B cell (primary cell): ENCODE measurements at regions not wholly inside any gene's neighbourhood (a gene's known extent, or its start where the extent isn't known, plus 50 kb on each side); places are given as distances from the start of the nearest gene placed in this dataset.

Source experiments
- ATAC-seq: fragments of 200-7000 bp; cut with Tn5 transposase; one replicate; pipeline ENCODE4 v1.10.0; 2021; ENCODE audit warnings: low read depth, mild to moderate bottlenecking, moderate number of reproducible peaks, moderate library complexity
- CTCF ChIA-PET: fragments of 350-600 bp; sonication (Branson Sonifier 250); formaldehyde crosslinking; loops from one replicate; lab custom pipeline; 2021; ENCODE audit warnings: antibody characterized with exemption, inconsistent platforms; lab: Charles Lee
- POLR2A ChIA-PET: fragments of 350-600 bp; sonication (Branson Sonifier 250); formaldehyde crosslinking; loops from one replicate; lab custom pipeline; 2021; ENCODE audit warnings: antibody characterized with exemption; lab: Charles Lee
- DNase-seq: peaks from one replicate; pipeline ENCODE4 v3.0.0; 2013
- H2AFZ ChIP-seq: 2 replicates; pipeline ENCODE4 v1.6.1; 2012; ENCODE audit warnings: mild to moderate bottlenecking, low read depth, low read length; ENCODE audit not compliant: insufficient read depth, poor library complexity, severe bottlenecking
- H3K27ac ChIP-seq, 2 donors: 1 replicate in 1 of 2; 2 replicates in 1 of 2; pipeline ENCODE4 v1.5.1; 2012 to 2013; ENCODE audit warnings: low read length in 2 of 2, mild to moderate bottlenecking in 2 of 2, moderate library complexity in 1 of 2
- H3K27me3 ChIP-seq, 4 experiments: fragments of 200-600 bp in 1 of 4; sonication (generic) in 1 of 4; replicated peaks in 1 of 4; 1 replicate in 2 of 4; 2 replicates in 2 of 4; pipeline versions ENCODE4 v1.6.1 to v1.7.0; 2013 to 2016; ENCODE audit warnings: low read length in 3 of 4, mild to moderate bottlenecking in 2 of 4, mixed read lengths in 1 of 4, moderate library complexity in 1 of 4; ENCODE audit not compliant: insufficient read depth in 4 of 4, control insufficient read depth in 3 of 4; ENCODE audit errors: control extremely low read depth in 1 of 4
- H3K36me3 ChIP-seq, 2 experiments: replicated peaks in 1 of 2; 1 replicate in 1 of 2; 2 replicates in 1 of 2; pipeline versions ENCODE4 v1.6.1 to v1.7.1; 2013; ENCODE audit warnings: low read length in 1 of 2; ENCODE audit not compliant: insufficient read depth in 2 of 2, control insufficient read depth in 1 of 2; ENCODE audit errors: control extremely low read depth in 1 of 2, extremely low read depth in 1 of 2
- H3K4me1 ChIP-seq, 2 donors: fragments of 200-600 bp in 1 of 2; sonication (generic) in 1 of 2; 1 replicate in 1 of 2; 2 replicates in 1 of 2; pipeline versions ENCODE4 v1.5.1 to v1.6.1; 2013 to 2017; ENCODE audit warnings: low read length in 2 of 2; ENCODE audit not compliant: control insufficient read depth in 2 of 2, insufficient read depth in 2 of 2
- H3K4me2 ChIP-seq: replicated peaks from 2 replicates; pipeline ENCODE3; 2012; ENCODE audit warnings: mild to moderate bottlenecking, low read depth, low read length; ENCODE audit not compliant: poor library complexity, severe bottlenecking
- H3K4me3 ChIP-seq, 5 experiments: fragments of 200-600 bp in 1 of 5; sonication (generic) in 1 of 5; 1 replicate in 3 of 5; 2 replicates in 2 of 5; pipeline versions ENCODE4 v1.5.1 to v1.7.0; 2011 to 2016; ENCODE audit warnings: low read length in 4 of 5, mild to moderate bottlenecking in 4 of 5, low read depth in 2 of 5, control low read depth in 1 of 5, moderate library complexity in 1 of 5; ENCODE audit not compliant: insufficient read depth in 1 of 5; ENCODE audit errors: control extremely low read depth in 1 of 5, extremely low read depth in 1 of 5
- H3K79me2 ChIP-seq: fragments of 200-600 bp; sonication (generic); one replicate; pipeline ENCODE4 v1.6.0; 2016; ENCODE audit warnings: low read length; ENCODE audit not compliant: control insufficient read depth, insufficient read depth
- H3K9ac ChIP-seq: fragments of 200-600 bp; sonication (generic); 2 replicates; pipeline ENCODE4 v1.6.1; 2017; ENCODE audit warnings: mild to moderate bottlenecking, low read length, moderate library complexity
- H3K9me3 ChIP-seq, 3 donors: one replicate each; pipeline versions ENCODE4 v1.6.1 to v1.7.1; 2013; ENCODE audit warnings: low read length in 2 of 3; ENCODE audit not compliant: control insufficient read depth in 2 of 3, insufficient read depth in 1 of 3; ENCODE audit errors: control extremely low read depth in 1 of 3
- H4K20me1 ChIP-seq: 2 replicates; pipeline ENCODE4 v1.6.0; 2012; ENCODE audit warnings: mild to moderate bottlenecking, low read length; ENCODE audit not compliant: insufficient read depth, control insufficient read depth, poor library complexity, severe bottlenecking
- H3K27ac Mint-ChIP-seq: one replicate; pipeline ENCODE4 v1.8.0; 2021; ENCODE audit warnings: mixed read lengths
- H3K27me3 Mint-ChIP-seq: one replicate; pipeline ENCODE4 v1.8.0; 2021; ENCODE audit warnings: mixed read lengths
- H3K4me1 Mint-ChIP-seq: one replicate; pipeline ENCODE4 v1.8.0; 2021; ENCODE audit warnings: mixed read lengths
- H3K4me3 Mint-ChIP-seq: one replicate; pipeline ENCODE4 v1.8.0; 2021; ENCODE audit warnings: mixed read lengths
- H3K9me3 Mint-ChIP-seq: one replicate; pipeline ENCODE4 v1.8.0; 2022; ENCODE audit warnings: mixed read lengths; ENCODE audit not compliant: insufficient read depth
- CTCF ChIP-seq: fragments of 200-600 bp; IDR thresholded peaks from one replicate; pipeline ENCODE4 v1.8.0; 2022; ENCODE audit warnings: antibody characterized with exemption, mild to moderate bottlenecking
- EZH2 ChIP-seq: IDR thresholded peaks from 2 replicates; pipeline ENCODE4 v1.6.1; 2012; ENCODE audit warnings: borderline replicate concordance, low read depth, mild to moderate bottlenecking, moderate library complexity, low read length; ENCODE audit not compliant: insufficient read depth, poor library complexity, severe bottlenecking
- WGBS: methylation state at CpG from one replicate; pipeline ENCODE4 v1.1.5; 2013; ENCODE audit warnings: missing lambda C conversion rate; ENCODE audit not compliant: insufficient coverage; 5-methylcytosine and 5-hydroxymethylcytosine counted together
- intact Hi-C: fragments of 100-400 bp; cut with micrococcal nuclease; formaldehyde crosslinking; loops from one replicate; pipeline ENCODE4 v1.10.0; 2022

DNA sequence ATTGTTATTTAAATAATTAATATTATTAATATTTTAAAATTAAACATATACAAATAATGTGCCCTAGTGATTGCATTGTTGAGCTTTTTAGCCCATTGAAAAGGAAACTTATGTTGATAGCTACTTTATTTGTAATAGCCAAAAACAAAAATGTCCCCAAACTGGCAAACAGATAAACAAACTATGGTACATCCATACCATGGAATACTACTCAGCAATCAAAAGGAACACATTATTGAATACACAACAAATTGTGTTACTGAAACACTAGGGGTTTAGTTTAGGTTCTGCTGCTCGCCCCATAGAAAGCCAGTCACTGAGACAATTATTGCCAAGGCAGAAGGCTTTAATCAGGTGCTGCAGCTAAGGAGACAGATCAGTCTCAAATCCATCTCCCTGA, 239.7 kb upstream of the KITLG start:
- POLR2A ChIA-PET, result no interaction called here
- no peak overlapping the region for H3K27ac ChIP-seq
- no peaks in the 10 kb centered on the region for H4K20me1 ChIP-seq
- ATAC-seq (no peak), DNase-seq (no peak)
- H2AFZ ChIP-seq, result no peak overlapping the region
- H3K4me2 ChIP-seq, result no peak overlapping the region
- H3K9me3 ChIP-seq, result no peaks in the 10 kb centered on the region
- no peak for TF ChIP-seq CTCF
- no peak for TF ChIP-seq EZH2
- CTCF ChIA-PET, result no interaction called here
- WGBS, result no CpG with 5 or more reads among the region's 1 CpG
- no peak overlapping the region for H3K4me3 ChIP-seq
- Mint-ChIP-seq H3K27me3 (no peaks in the 10 kb centered on the region), H3K4me1 (no peaks in the 10 kb centered on the region), H3K4me3 (no peak overlapping the region), H3K27ac (no peak overlapping the region), H3K9me3 (no peaks in the 10 kb centered on the region)
- H3K27me3 ChIP-seq, result no peaks in the 10 kb centered on the region
- H3K79me2 ChIP-seq, result no peaks in the 10 kb centered on the region
- intact Hi-C loops, result no loop called here
- H3K4me1 ChIP-seq, result no peaks in the 10 kb centered on the region
- no peak overlapping the region for H3K9ac ChIP-seq
- H3K36me3 ChIP-seq, result no peaks in the 10 kb centered on the region

DNA sequence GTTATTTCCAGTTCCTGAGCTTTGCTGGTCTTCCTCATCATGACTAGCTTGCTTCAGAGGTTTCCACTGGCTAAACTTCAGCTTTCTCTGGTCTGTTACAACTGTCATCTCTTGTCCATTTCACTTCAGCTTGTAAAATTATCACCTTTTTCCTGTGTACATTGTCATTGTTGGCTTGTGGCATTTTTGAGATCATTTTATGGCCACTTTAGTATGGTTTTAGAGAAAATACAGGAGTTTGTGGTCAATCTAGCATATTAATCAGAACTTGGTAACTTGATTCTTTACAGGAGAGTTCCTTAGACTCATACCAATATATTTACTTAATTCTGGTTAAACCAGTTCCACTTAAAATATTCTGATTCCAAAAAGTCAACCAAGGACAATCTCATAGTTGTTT, 235.9 kb upstream of the KITLG start:
- no peak for ATAC-seq
- no peak for DNase-seq
- POLR2A ChIA-PET, result no interaction called here
- no peaks in the 10 kb centered on the region for H3K4me1 Mint-ChIP-seq
- no peaks in the 10 kb centered on the region for H3K36me3 ChIP-seq
- no peaks in the 10 kb centered on the region for H3K4me1 ChIP-seq
- H3K4me2 ChIP-seq, result no peak overlapping the region
- no peak overlapping the region for H3K27ac ChIP-seq
- no peaks in the 10 kb centered on the region for H4K20me1 ChIP-seq
- no peak overlapping the region for H2AFZ ChIP-seq
- H3K9me3 ChIP-seq, result no peaks in the 10 kb centered on the region
- H3K4me3 ChIP-seq, result no peak overlapping the region
- H3K9ac ChIP-seq, result no peak overlapping the region
- no peaks in the 10 kb centered on the region for H3K27me3 ChIP-seq
- intact Hi-C loops, result no loop called here
- H3K4me3 Mint-ChIP-seq, result no peak overlapping the region
- no peaks in the 10 kb centered on the region for H3K79me2 ChIP-seq
- H3K27ac Mint-ChIP-seq, result no peak overlapping the region
- CTCF ChIA-PET, result no interaction called here
- H3K27me3 Mint-ChIP-seq, result no peaks in the 10 kb centered on the region
- TF ChIP-seq EZH2, result no peak
- no peaks in the 10 kb centered on the region for H3K9me3 Mint-ChIP-seq
